ENCODE measurements at regions not wholly inside any gene's neighbourhood (a gene's known extent, or its start where the extent isn't known, plus 50 kb on each side); places are given as distances from the start of the nearest gene placed in this dataset.

- TF ChIP-seq CTCF (conservative IDR thresholded peaks at IDR 0.05; ENCODE audit: low read length): no peak
- no peak overlapping the region for H3K4me3 ChIP-seq (ENCODE audit: low read length)
- no peak for DNase-seq (ENCODE audit: low read depth)
These were observed 364.7 kb downstream of the EFNA5 start for GRCh38 chr5:107306002-107306401.

GRCh38 chr5:107304684-107305083 is 366.1 kb downstream of the EFNA5 start:
- no peak for DNase-seq (ENCODE audit: low read depth)
- TF ChIP-seq CTCF (conservative IDR thresholded peaks at IDR 0.05; ENCODE audit: low read length): no peak
- no peak overlapping the region for H3K4me3 ChIP-seq (ENCODE audit: low read length)

GRCh38 chr5:107303171-107303968 is 367.4 kb downstream of the EFNA5 start:
- H3K4me3 ChIP-seq (ENCODE audit: low read length): no peak overlapping the region
- no peak for DNase-seq (ENCODE audit: low read depth)
- TF ChIP-seq CTCF (conservative IDR thresholded peaks at IDR 0.05; ENCODE audit: low read length): no peak

GRCh38 chr5:107302441-107302840 is 368.3 kb downstream of the EFNA5 start:
- TF ChIP-seq CTCF (conservative IDR thresholded peaks at IDR 0.05; ENCODE audit: low read length): no peak
- no peak for DNase-seq (ENCODE audit: low read depth)
- H3K4me3 ChIP-seq (ENCODE audit: low read length): no peak overlapping the region

- no peak for TF ChIP-seq CTCF (conservative IDR thresholded peaks at IDR 0.05; ENCODE audit: low read length)
- no peak for DNase-seq (ENCODE audit: low read depth)
- H3K4me3 ChIP-seq (ENCODE audit: low read length): no peak overlapping the region
These were observed 368.7 kb downstream of the EFNA5 start for GRCh38 chr5:107301999-107302398.

- H3K4me3 ChIP-seq (ENCODE audit: low read length): no peak overlapping the region
- TF ChIP-seq CTCF (conservative IDR thresholded peaks at IDR 0.05; ENCODE audit: low read length): no peak
- no peak for DNase-seq (ENCODE audit: low read depth)
These were observed 369.9 kb downstream of the EFNA5 start for GRCh38 chr5:107300721-107301327.

GRCh38 chr5:107296572-107296971 is 374.2 kb downstream of the EFNA5 start:
- no peak for DNase-seq (ENCODE audit: low read depth)
- H3K4me3 ChIP-seq (ENCODE audit: low read length): no peak overlapping the region
- TF ChIP-seq CTCF (conservative IDR thresholded peaks at IDR 0.05; ENCODE audit: low read length): no peak
